GM18858 (cell line): ENCODE measurements at regions not wholly inside any gene's neighbourhood (a gene's known extent, or its start where the extent isn't known, plus 50 kb on each side); places are given as distances from the start of the nearest gene placed in this dataset.

ENCODE experiments used
- ATAC-seq: cut with Tn5 transposase; IDR thresholded peaks from one replicate; pipeline ENCODE4 v1.9.1; 2021; ENCODE audit not compliant: unreplicated experiment

GRCh38 chr7:47691988-47692387 lies 110.1 kb upstream of the TNS3 start:
- ATAC-seq, result no peak

GRCh38 chr7:47690902-47691558 lies 109.1 kb upstream of the TNS3 start:
- no peak for ATAC-seq

- ATAC-seq, result no peak
These were observed 107.6 kb upstream of the TNS3 start for GRCh38 chr7:47689558-47689957.

GRCh38 chr7:47688311-47689100 lies 106.6 kb upstream of the TNS3 start:
- no peak for ATAC-seq

GRCh38 chr7:47685712-47686376 lies 103.9 kb upstream of the TNS3 start:
- no peak for ATAC-seq

- ATAC-seq, result no peak
These were observed 103.2 kb upstream of the TNS3 start for GRCh38 chr7:47685151-47685550.

- ATAC-seq, result no peak
These were observed 102.8 kb upstream of the TNS3 start for GRCh38 chr7:47684728-47685127.

- ATAC-seq, result no peak
These were observed 101.6 kb upstream of the TNS3 start for GRCh38 chr7:47683485-47683898.

GRCh38 chr7:47682874-47683273 lies 101.0 kb upstream of the TNS3 start:
- ATAC-seq, result no peak

- ATAC-seq, result no peak
These were observed 99.4 kb upstream of the TNS3 start for GRCh38 chr7:47681249-47681810.

- ATAC-seq, result no peak
These were observed 96.9 kb upstream of the TNS3 start for GRCh38 chr7:47678641-47679380.

GRCh38 chr7:47677664-47678063 lies 95.8 kb upstream of the TNS3 start:
- ATAC-seq, result no peak

GRCh38 chr7:47677093-47677492 lies 95.2 kb upstream of the TNS3 start:
- ATAC-seq, result no peak

- ATAC-seq, result no peak
These were observed 91.1 kb upstream of the TNS3 start for GRCh38 chr7:47672977-47673381.

GRCh38 chr7:47672271-47672791 lies 90.4 kb upstream of the TNS3 start:
- ATAC-seq, result no peak

GRCh38 chr7:47671358-47671757 lies 89.4 kb upstream of the TNS3 start:
- no peak for ATAC-seq

GRCh38 chr7:47670729-47671128 lies 88.8 kb upstream of the TNS3 start:
- peak; percentile 77 for ATAC-seq

- no peak for ATAC-seq
These were observed 88.0 kb upstream of the TNS3 start for GRCh38 chr7:47669901-47670384.

- peak; percentile 82 for ATAC-seq
These were observed 87.4 kb upstream of the TNS3 start for GRCh38 chr7:47669178-47669891.
